Adipocyte (in vitro differentiated cells): ENCODE measurements at regions not wholly inside any gene's neighbourhood (a gene's known extent, or its start where the extent isn't known, plus 50 kb on each side); places are given as distances from the start of the nearest gene placed in this dataset.

Source experiments
- DNase-seq: peaks from one replicate; pipeline ENCODE4 v3.0.0-alpha.2; 2015; ENCODE audit warnings: low read depth
- H3K27me3 ChIP-seq: replicated peaks from 2 replicates; pipeline ENCODE4 v1.7.0; 2013; ENCODE audit warnings: mild to moderate bottlenecking, low read length, moderate library complexity; ENCODE audit not compliant: control insufficient read depth, insufficient read depth
- H3K36me3 ChIP-seq: 2 replicates; pipeline ENCODE4 v1.7.0; 2013; ENCODE audit warnings: low read length, mild to moderate bottlenecking, moderate library complexity; ENCODE audit not compliant: control insufficient read depth, insufficient read depth, severe bottlenecking
- H3K4me1 ChIP-seq: 2 replicates; pipeline ENCODE4 v1.7.0; 2013; ENCODE audit warnings: mild to moderate bottlenecking, low read length, moderate library complexity; ENCODE audit not compliant: control insufficient read depth, insufficient read depth
- H3K4me3 ChIP-seq: 2 replicates; pipeline ENCODE4 v1.7.0; 2013; ENCODE audit warnings: mild to moderate bottlenecking, low read length, moderate library complexity
- H3K9ac ChIP-seq: 2 replicates; pipeline ENCODE4 v1.7.0; 2013; ENCODE audit warnings: mild to moderate bottlenecking, low read length, moderate library complexity
- H3K9me3 ChIP-seq: 2 replicates; pipeline ENCODE4 v1.7.0; 2013; ENCODE audit warnings: mild to moderate bottlenecking, low read length, moderate library complexity; ENCODE audit not compliant: control insufficient read depth

DNA sequence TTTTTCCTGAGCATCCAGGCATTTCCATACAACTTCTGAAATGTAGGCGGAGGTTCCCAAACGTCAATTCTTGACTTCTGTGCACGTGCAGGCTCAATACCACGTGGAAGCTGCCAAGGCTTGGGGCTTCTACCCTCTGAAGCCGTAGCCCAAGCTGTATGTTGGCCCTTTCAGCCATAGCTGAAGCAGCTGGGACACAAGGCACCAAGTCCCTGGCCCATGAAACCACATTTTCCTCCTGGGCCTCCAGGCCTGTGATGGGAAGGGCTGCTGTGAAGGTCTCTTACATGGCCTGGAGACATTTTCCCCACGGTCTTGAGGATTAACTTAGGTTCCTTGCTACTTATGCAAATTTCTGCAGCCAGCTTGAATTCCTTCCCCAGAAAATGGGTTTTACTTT is 103.6 kb downstream of the NREP start:
- H3K9me3 ChIP-seq, result peaks cover 3% of the 10 kb centered on the region
- no peaks in the 10 kb centered on the region for H3K4me1 ChIP-seq
- no peaks in the 10 kb centered on the region for H3K27me3 ChIP-seq
- no peak overlapping the region for H3K4me3 ChIP-seq
- H3K9ac ChIP-seq, result no peak overlapping the region
- DNase-seq, result no peak
- H3K36me3 ChIP-seq, result no peaks in the 10 kb centered on the region

DNA sequence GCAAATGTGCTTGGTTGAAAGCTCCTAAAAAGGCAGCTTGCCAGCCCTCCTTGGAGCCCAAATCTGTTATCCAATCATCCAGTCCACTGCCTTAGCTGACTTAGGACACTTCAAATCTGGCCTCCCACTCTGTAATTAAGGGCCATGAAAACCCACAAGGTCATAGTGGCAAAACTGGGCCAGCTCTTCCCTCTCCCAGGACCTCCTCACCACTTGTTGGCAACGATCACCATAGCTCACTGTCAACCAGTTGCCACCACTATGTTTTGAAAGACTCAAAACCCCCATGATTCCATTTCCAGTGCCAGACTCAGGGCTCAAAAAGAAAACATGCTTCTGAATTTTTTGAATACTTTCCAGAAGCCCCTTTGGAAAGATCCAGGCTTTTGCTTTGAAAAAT is 107.5 kb downstream of the NREP start:
- Histone ChIP-seq H3K9me3 (peaks cover 3% of the 10 kb centered on the region), H3K4me1 (no peaks in the 10 kb centered on the region)
- no peak for DNase-seq

DNA sequence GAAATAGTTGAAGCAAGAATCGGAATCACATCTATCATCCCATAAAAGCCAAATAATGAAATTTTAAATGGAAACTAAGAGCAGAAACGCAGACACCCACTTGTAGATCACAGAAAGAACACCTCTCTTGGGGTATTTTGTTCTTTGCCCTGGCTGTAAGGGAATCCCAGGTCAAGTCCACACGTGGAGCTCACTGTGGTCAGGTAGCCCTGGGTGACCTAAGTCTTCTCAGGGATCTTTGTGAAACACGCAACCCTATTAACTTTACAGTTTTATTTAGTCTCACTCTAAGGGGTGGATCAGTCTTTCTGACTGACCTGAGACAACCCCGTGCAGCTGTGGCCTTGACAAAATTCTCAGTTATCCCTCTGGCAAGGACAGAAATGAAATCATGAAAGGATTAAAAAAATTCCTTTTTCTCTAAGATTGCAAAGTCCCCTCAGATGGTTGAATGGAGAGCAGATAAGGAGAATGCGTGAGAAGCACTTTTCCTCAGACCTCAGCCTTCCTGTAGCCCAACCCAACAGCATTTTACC is 111.6 kb downstream of the NREP start:
- Histone ChIP-seq H3K9ac (no peak overlapping the region), H3K36me3 (no peaks in the 10 kb centered on the region), H3K4me3 (no peak overlapping the region), H3K9me3 (no peaks in the 10 kb centered on the region), H3K4me1 (peaks cover 11% of the 10 kb centered on the region), H3K27me3 (peaks cover 9% of the 10 kb centered on the region)
- no peak for DNase-seq

More for the DNA sequence above, 107.5 kb downstream of the NREP start:
- Histone ChIP-seq H3K9ac (no peak overlapping the region), H3K27me3 (peaks cover 6% of the 10 kb centered on the region), H3K4me3 (no peak overlapping the region), H3K36me3 (no peaks in the 10 kb centered on the region)

DNA sequence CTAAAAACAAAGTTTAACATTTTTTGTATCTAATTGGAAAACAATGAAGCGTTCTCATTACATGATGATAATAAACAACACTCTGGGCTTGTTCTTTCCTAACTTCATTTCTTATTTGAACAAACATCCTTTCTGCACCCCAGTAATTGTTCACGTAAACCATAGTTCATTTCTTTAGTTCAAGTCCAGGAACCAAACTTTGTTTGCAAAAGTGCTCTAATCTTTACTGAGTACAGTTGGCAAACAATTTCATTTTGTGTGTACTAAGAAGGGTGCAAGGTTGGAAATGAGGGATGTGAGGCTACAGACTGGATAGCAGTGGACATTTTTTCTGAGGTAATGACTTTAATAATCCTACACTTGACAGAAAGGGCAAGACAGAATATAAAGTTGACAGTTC is 113.5 kb downstream of the NREP start:
- Histone ChIP-seq H3K4me3 (no peak overlapping the region), H3K9ac (no peak overlapping the region), H3K27me3 (peaks cover 9% of the 10 kb centered on the region), H3K9me3 (peaks cover 14% of the 10 kb centered on the region), H3K4me1 (peaks cover 11% of the 10 kb centered on the region), H3K36me3 (no peaks in the 10 kb centered on the region)
- DNase-seq, result no peak

GRCh38 chr5:111641533-111642233 is 115.3 kb downstream of the NREP start:
- peak; percentile 60 for DNase-seq
- Histone ChIP-seq H3K9ac (no peak overlapping the region), H3K4me3 (no peak overlapping the region), H3K27me3 (peaks cover 9% of the 10 kb centered on the region), H3K9me3 (peaks cover 32% of the 10 kb centered on the region), H3K4me1 (peaks cover 12% of the 10 kb centered on the region), H3K36me3 (no peaks in the 10 kb centered on the region)

DNA sequence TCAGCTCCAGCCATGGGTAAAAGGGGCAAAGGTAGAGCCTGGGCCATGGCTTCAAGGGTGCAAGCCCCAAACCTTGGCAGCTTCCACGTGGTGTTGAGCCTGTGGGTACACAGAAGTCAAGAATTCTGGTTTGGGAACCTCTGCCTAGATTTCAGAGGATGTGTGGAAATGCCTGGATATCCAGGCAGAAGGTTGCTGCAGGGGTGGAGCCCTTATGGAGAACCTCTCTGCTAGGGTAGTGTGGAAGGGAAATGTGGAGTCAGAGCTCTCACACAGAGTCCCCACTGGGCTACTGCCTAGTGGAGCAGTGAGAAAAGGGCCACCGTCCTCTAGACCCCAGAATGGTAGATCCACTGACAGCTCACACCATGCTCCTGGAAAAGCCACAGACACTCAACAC is 117.1 kb downstream of the NREP start:
- no peak for DNase-seq
- no peak overlapping the region for H3K9ac ChIP-seq
- H3K4me3 ChIP-seq, result no peak overlapping the region

GRCh38 chr5:111636736-111637135 is 120.3 kb downstream of the NREP start:
- Histone ChIP-seq H3K36me3 (no peaks in the 10 kb centered on the region), H3K9ac (no peak overlapping the region), H3K9me3 (peaks cover 33% of the 10 kb centered on the region), H3K4me1 (peaks cover 21% of the 10 kb centered on the region), H3K4me3 (no peak overlapping the region), H3K27me3 (no peaks in the 10 kb centered on the region)
- DNase-seq, result peak; percentile 6

More for the DNA sequence above, 117.1 kb downstream of the NREP start:
- no peaks in the 10 kb centered on the region for H3K36me3 ChIP-seq
- H3K9me3 ChIP-seq, result peaks cover 33% of the 10 kb centered on the region
- H3K27me3 ChIP-seq, result peaks cover 3% of the 10 kb centered on the region
- H3K4me1 ChIP-seq, result peaks cover 29% of the 10 kb centered on the region

- Histone ChIP-seq H3K4me3 (peak overlapping the region; percentile 50), H3K36me3 (no peaks in the 10 kb centered on the region), H3K27me3 (no peaks in the 10 kb centered on the region), H3K4me1 (peaks cover 18% of the 10 kb centered on the region), H3K9ac (no peak overlapping the region), H3K9me3 (peaks cover 33% of the 10 kb centered on the region)
- DNase-seq, result peak; percentile 91
Measured at GRCh38 chr5:111635916-111636570, 121.0 kb downstream of the NREP start.

- DNase-seq, result peak; percentile 61
- no peaks in the 10 kb centered on the region for H3K36me3 ChIP-seq
- H3K9me3 ChIP-seq, result peaks cover 33% of the 10 kb centered on the region
- H3K4me3 ChIP-seq, result peak overlapping the region; percentile 50
- H3K9ac ChIP-seq, result no peak overlapping the region
- H3K4me1 ChIP-seq, result peaks cover 18% of the 10 kb centered on the region
- H3K27me3 ChIP-seq, result no peaks in the 10 kb centered on the region
Measured at GRCh38 chr5:111635151-111635902, 121.7 kb downstream of the NREP start.

GRCh38 chr5:111631328-111631727 is 119.0 kb upstream of the STARD4 start:
- H3K9me3 ChIP-seq, result no peaks in the 10 kb centered on the region
- DNase-seq, result no peak
- H3K36me3 ChIP-seq, result no peaks in the 10 kb centered on the region
- H3K9ac ChIP-seq, result no peak overlapping the region
- no peak overlapping the region for H3K4me3 ChIP-seq
- peaks cover 30% of the 10 kb centered on the region for H3K4me1 ChIP-seq
- H3K27me3 ChIP-seq, result no peaks in the 10 kb centered on the region

GRCh38 chr5:111628901-111629300 is 116.6 kb upstream of the STARD4 start:
- DNase-seq, result peak; percentile 80
- H3K36me3 ChIP-seq, result no peaks in the 10 kb centered on the region

More at GRCh38 chr5:111628901-111629300, 116.6 kb upstream of the STARD4 start:
- Histone ChIP-seq H3K4me1 (peaks cover 16% of the 10 kb centered on the region), H3K4me3 (no peak overlapping the region), H3K27me3 (no peaks in the 10 kb centered on the region), H3K9ac (no peak overlapping the region), H3K9me3 (peaks cover 6% of the 10 kb centered on the region)
